Kidney epithelial cell (primary cell): ENCODE measurements at regions not wholly inside any gene's neighbourhood (a gene's known extent, or its start where the extent isn't known, plus 50 kb on each side); places are given as distances from the start of the nearest gene placed in this dataset.

Experiments used
- DNase-seq: peaks from one replicate; pipeline ENCODE4 v3.0.0-alpha.2; 2010; ENCODE audit warnings: low read depth
- H3K27me3 ChIP-seq: 2 replicates; pipeline ENCODE4 v1.6.0; 2011; ENCODE audit warnings: low read length; ENCODE audit not compliant: control insufficient read depth, insufficient read depth
- H3K36me3 ChIP-seq: 2 replicates; pipeline ENCODE4 v1.5.1; 2011; ENCODE audit warnings: low read length; ENCODE audit not compliant: control insufficient read depth, insufficient read depth
- H3K4me3 ChIP-seq: 2 replicates; pipeline ENCODE4 v1.5.1; 2011; ENCODE audit warnings: low read depth, mild to moderate bottlenecking, control low read depth, low read length
- CTCF ChIP-seq: IDR thresholded peaks from 2 replicates; pipeline ENCODE4 v1.5.1; 2011; ENCODE audit warnings: mild to moderate bottlenecking, moderate library complexity, low read length, control low read depth, inconsistent platforms; ENCODE audit not compliant: insufficient read depth, poor library complexity, severe bottlenecking

GRCh38 chr3:31124373-31124772, 229.9 kb upstream of the GADL1 start:
- Histone ChIP-seq H3K4me3 (no peak overlapping the region), H3K36me3 (no peaks in the 10 kb centered on the region), H3K27me3 (no peaks in the 10 kb centered on the region)
- no peak for DNase-seq
- no peak for TF ChIP-seq CTCF

- TF ChIP-seq CTCF, result no peak
- Histone ChIP-seq H3K36me3 (no peaks in the 10 kb centered on the region), H3K27me3 (no peaks in the 10 kb centered on the region), H3K4me3 (no peak overlapping the region)
- DNase-seq, result no peak
Observed at GRCh38 chr3:31125413-31126020, 231.1 kb upstream of the GADL1 start.

- no peak for TF ChIP-seq CTCF
- no peak for DNase-seq
- no peaks in the 10 kb centered on the region for H3K36me3 ChIP-seq
- no peak overlapping the region for H3K4me3 ChIP-seq
- H3K27me3 ChIP-seq, result no peaks in the 10 kb centered on the region
Observed at GRCh38 chr3:31129241-31129640, 234.8 kb upstream of the GADL1 start.

GRCh38 chr3:31132132-31132769, 237.8 kb upstream of the GADL1 start:
- Histone ChIP-seq H3K36me3 (no peaks in the 10 kb centered on the region), H3K4me3 (no peak overlapping the region), H3K27me3 (no peaks in the 10 kb centered on the region)
- peak; percentile 49 for TF ChIP-seq CTCF
- no peak for DNase-seq

- H3K4me3 ChIP-seq, result no peak overlapping the region
- no peaks in the 10 kb centered on the region for H3K27me3 ChIP-seq
- TF ChIP-seq CTCF, result no peak
- DNase-seq, result no peak
- H3K36me3 ChIP-seq, result no peaks in the 10 kb centered on the region
Observed at GRCh38 chr3:31133541-31133940, 239.1 kb upstream of the GADL1 start.

- no peak overlapping the region for H3K4me3 ChIP-seq
- no peaks in the 10 kb centered on the region for H3K36me3 ChIP-seq
- no peaks in the 10 kb centered on the region for H3K27me3 ChIP-seq
- no peak for DNase-seq
- no peak for TF ChIP-seq CTCF
Observed at GRCh38 chr3:31135546-31135945, 241.1 kb upstream of the GADL1 start.
